HEK293T (cell line): ENCODE measurements at regions not wholly inside any gene's neighbourhood (a gene's known extent, or its start where the extent isn't known, plus 50 kb on each side); places are given as distances from the start of the nearest gene placed in this dataset.

ENCODE experiments used
- CTCF ChIA-PET: fragments of 350-600 bp; formaldehyde crosslinking; extraction: SDS; loops from one replicate; lab custom pipeline; 2021; ENCODE audit warnings: antibody characterized with exemption, inconsistent platforms; lab: Yijun Ruan, JAX
- POLR2A ChIA-PET: fragments of 350-600 bp; formaldehyde crosslinking; extraction: SDS; loops from one replicate; lab custom pipeline; 2020; ENCODE audit warnings: antibody characterized with exemption, inconsistent platforms; lab: Yijun Ruan, JAX
- DNase-seq: peaks from one replicate; pipeline ENCODE4 v3.0.0; 2012; ENCODE audit warnings: mixed read lengths; ENCODE audit errors: extremely low spot score
- ARNT ChIP-seq: fragments of 450-650 bp; IDR thresholded peaks from 2 replicates; pipeline ENCODE4 v1.6.1; 2017; ENCODE audit warnings: mild to moderate bottlenecking
- BHLHE40 ChIP-seq: fragments of 450-650 bp; IDR thresholded peaks from 2 replicates; pipeline ENCODE4 v1.6.1; 2016; ENCODE audit warnings: mild to moderate bottlenecking, moderate library complexity, borderline replicate concordance
- CTBP1 ChIP-seq: fragments of 450-650 bp; IDR thresholded peaks from 2 replicates; pipeline ENCODE4 v1.6.1; 2016; ENCODE audit warnings: borderline replicate concordance
- ELF4 ChIP-seq: fragments of 450-650 bp; IDR thresholded peaks from 2 replicates; pipeline ENCODE4 v1.6.1; 2017; ENCODE audit warnings: antibody characterized with exemption
- FOXA1 ChIP-seq: fragments of 450-650 bp; IDR thresholded peaks from 2 replicates; pipeline ENCODE4 v1.6.1; 2016; ENCODE audit warnings: mild to moderate bottlenecking
- FOXK2 ChIP-seq: fragments of 450-650 bp; IDR thresholded peaks from 2 replicates; pipeline ENCODE4 v1.6.1; 2016; ENCODE audit warnings: mild to moderate bottlenecking
- FOXM1 ChIP-seq: fragments of 450-650 bp; IDR thresholded peaks from 2 replicates; pipeline ENCODE4 v1.6.1; 2017; ENCODE audit warnings: mild to moderate bottlenecking, borderline replicate concordance
- HDGF ChIP-seq: fragments of 450-650 bp; IDR thresholded peaks from 2 replicates; pipeline ENCODE4 v1.6.1; 2017; ENCODE audit warnings: antibody characterized with exemption, borderline replicate concordance
- L3MBTL2 ChIP-seq: fragments of 450-650 bp; conservative IDR thresholded peaks from 2 replicates; pipeline ENCODE4 v1.6.1; 2016; ENCODE audit warnings: mild to moderate bottlenecking
- LEF1 ChIP-seq: fragments of 450-650 bp; IDR thresholded peaks from 2 replicates; pipeline ENCODE4 v1.6.1; 2017; ENCODE audit warnings: mild to moderate bottlenecking, borderline replicate concordance
- NFRKB ChIP-seq: fragments of 450-650 bp; IDR thresholded peaks from 2 replicates; pipeline ENCODE4 v1.6.1; 2016; ENCODE audit warnings: mild to moderate bottlenecking, moderate library complexity
- SP1 ChIP-seq: fragments of 450-650 bp; IDR thresholded peaks from 2 replicates; pipeline ENCODE4 v1.6.1; 2017
- SUZ12 ChIP-seq: fragments of 450-650 bp; IDR thresholded peaks from 2 replicates; pipeline ENCODE4 v1.6.1; 2016; ENCODE audit warnings: mild to moderate bottlenecking
- TARDBP ChIP-seq: fragments of 450-650 bp; IDR thresholded peaks from 2 replicates; pipeline ENCODE4 v1.6.1; 2016
- ZNF384 ChIP-seq: fragments of 450-650 bp; IDR thresholded peaks from 2 replicates; pipeline ENCODE4 v1.6.1; 2016
- TF ChIP-seq, protein P1 (sequence below): fragments of 450-650 bp; IDR thresholded peaks from 2 replicates; pipeline ENCODE4 v1.6.1; 2016

DNA sequence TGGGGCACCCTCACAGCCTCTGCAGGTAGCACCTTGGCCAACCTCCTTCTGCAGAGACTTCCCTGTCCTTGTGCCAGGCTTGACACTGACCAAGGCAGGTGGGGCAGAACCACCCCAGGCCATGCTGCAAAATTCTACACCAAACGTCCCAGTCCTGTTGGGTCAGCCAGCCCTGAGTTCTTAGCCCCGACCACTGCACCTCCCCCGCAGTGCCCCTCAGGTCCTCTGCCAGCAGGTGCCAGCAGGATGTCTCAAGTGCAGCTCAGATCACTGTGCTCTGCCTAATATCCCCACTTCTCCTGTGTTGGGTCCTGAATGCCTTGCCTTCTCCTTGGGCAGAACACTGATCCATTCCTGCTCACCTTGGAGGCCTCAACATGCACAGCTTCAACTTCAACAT, 999.7 kb downstream of the TBC1D22A start:
- CTCF ChIA-PET, result no interaction called here
- TF ChIP-seq FOXA1, result no peak
- no peak for TF ChIP-seq FOXM1
- no peak for TF ChIP-seq L3MBTL2
- no peak for TF ChIP-seq ARNT
- TF ChIP-seq FOXK2, result no peak
- TF ChIP-seq LEF1, result no peak
- no peak for TF ChIP-seq HDGF
- no peak for TF ChIP-seq SUZ12
- no peak for TF ChIP-seq TARDBP
- no peak for TF ChIP-seq ELF4
- no peak for TF ChIP-seq CTBP1
- no peak for TF ChIP-seq SP1
- TF ChIP-seq, protein P1, sequence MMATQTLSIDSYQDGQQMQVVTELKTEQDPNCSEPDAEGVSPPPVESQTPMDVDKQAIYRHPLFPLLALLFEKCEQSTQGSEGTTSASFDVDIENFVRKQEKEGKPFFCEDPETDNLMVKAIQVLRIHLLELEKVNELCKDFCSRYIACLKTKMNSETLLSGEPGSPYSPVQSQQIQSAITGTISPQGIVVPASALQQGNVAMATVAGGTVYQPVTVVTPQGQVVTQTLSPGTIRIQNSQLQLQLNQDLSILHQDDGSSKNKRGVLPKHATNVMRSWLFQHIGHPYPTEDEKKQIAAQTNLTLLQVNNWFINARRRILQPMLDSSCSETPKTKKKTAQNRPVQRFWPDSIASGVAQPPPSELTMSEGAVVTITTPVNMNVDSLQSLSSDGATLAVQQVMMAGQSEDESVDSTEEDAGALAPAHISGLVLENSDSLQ, result no peak
- no peak for TF ChIP-seq ZNF384
- no peak for TF ChIP-seq NFRKB
- no peak for TF ChIP-seq BHLHE40
- no peak for DNase-seq
- POLR2A ChIA-PET, result no interaction called here

DNA sequence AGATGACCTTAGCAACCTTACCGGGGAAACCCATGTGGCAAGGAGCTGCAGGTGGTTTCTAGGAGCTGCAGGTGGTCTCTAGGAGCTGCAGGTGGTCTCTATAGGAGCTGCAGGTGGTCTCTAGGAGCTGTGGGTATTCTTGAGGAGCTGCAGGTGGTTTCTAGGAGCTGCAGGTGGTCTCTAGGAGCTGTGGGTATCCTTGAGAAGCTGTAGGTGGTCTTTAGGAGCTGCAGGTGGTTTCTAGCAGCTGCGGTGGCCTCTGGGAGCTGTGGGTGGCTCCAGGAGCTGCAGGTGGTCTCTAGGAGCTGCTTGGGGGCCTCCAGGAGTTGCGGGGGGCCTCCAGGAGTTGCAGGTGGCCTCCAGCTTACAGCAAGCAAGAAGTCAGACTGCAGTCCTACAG, 997.5 kb downstream of the TBC1D22A start:
- POLR2A ChIA-PET, result no interaction called here
- no peak for DNase-seq
- TF ChIP-seq, protein P1, result no peak
- TF ChIP-seq LEF1, result no peak
- TF ChIP-seq BHLHE40, result no peak
- no peak for TF ChIP-seq NFRKB
- no peak for TF ChIP-seq FOXK2
- TF ChIP-seq HDGF, result no peak
- TF ChIP-seq SUZ12, result no peak
- TF ChIP-seq ARNT, result no peak
- TF ChIP-seq SP1, result no peak
- no peak for TF ChIP-seq FOXM1
- TF ChIP-seq ZNF384, result no peak
- TF ChIP-seq L3MBTL2, result no peak
- no peak for TF ChIP-seq FOXA1
- no peak for TF ChIP-seq TARDBP
- no peak for TF ChIP-seq ELF4
- TF ChIP-seq CTBP1, result no peak
- CTCF ChIA-PET, result no interaction called here

DNA sequence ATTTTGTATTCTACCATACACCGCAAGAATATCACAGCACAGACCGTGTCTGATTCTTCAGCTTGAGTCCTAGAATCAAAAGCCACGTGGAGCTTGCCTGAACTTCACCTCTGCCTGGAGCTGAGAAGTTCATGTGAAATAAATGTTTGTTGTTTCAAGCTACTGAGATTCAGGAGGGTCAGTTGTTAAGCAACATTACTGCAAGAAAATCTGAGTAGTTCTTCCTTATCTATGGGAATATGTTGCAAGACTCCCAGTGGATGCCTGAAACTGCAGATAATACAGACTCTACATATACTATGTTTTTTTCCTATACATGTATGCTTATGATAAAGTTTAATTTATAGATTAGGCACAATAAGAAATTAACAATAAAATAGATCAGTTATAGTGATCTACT, 995.3 kb downstream of the TBC1D22A start:
- DNase-seq, result no peak
- POLR2A ChIA-PET, result no interaction called here
- CTCF ChIA-PET, result no interaction called here
- no peak for TF ChIP-seq FOXA1
- no peak for TF ChIP-seq SP1
- no peak for TF ChIP-seq ELF4
- no peak for TF ChIP-seq LEF1
- TF ChIP-seq FOXM1, result no peak
- TF ChIP-seq TARDBP, result no peak
- no peak for TF ChIP-seq CTBP1
- TF ChIP-seq, protein P1, result no peak
- no peak for TF ChIP-seq SUZ12
- TF ChIP-seq L3MBTL2, result no peak
- TF ChIP-seq HDGF, result no peak
- no peak for TF ChIP-seq ZNF384
- no peak for TF ChIP-seq NFRKB
- TF ChIP-seq BHLHE40, result no peak

DNA sequence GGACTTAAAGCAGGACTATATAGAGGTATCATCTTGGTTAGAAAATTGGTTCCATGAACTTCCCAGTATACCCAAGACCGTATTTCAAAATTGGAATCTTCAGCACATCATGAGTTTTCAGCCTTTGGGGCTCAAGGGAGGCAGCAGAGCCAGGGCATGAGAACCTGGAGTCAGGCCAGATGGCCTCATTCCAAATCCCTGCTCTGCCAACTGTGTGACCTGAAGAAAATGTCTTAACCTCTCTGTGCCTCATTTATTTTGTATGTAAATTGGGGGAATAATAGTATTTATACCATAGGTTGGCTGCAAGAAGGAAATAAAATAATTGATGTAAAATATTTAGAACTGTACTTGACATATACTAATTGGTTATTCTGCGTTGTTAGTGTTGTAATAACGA, 987.6 kb downstream of the TBC1D22A start:
- CTCF ChIA-PET, result no interaction called here
- TF ChIP-seq ELF4, result no peak
- no peak for TF ChIP-seq HDGF
- TF ChIP-seq TARDBP, result no peak
- no peak for TF ChIP-seq FOXA1
- TF ChIP-seq FOXK2, result no peak
- TF ChIP-seq CTBP1, result no peak
- no peak for TF ChIP-seq L3MBTL2
- TF ChIP-seq ZNF384, result no peak
- no peak for TF ChIP-seq BHLHE40
- no peak for TF ChIP-seq LEF1
- TF ChIP-seq FOXM1, result no peak
- no peak for TF ChIP-seq SP1
- TF ChIP-seq ARNT, result no peak
- no peak for TF ChIP-seq SUZ12
- TF ChIP-seq, protein P1, result no peak
- no peak for TF ChIP-seq NFRKB
- POLR2A ChIA-PET, result no interaction called here
- no peak for DNase-seq

DNA sequence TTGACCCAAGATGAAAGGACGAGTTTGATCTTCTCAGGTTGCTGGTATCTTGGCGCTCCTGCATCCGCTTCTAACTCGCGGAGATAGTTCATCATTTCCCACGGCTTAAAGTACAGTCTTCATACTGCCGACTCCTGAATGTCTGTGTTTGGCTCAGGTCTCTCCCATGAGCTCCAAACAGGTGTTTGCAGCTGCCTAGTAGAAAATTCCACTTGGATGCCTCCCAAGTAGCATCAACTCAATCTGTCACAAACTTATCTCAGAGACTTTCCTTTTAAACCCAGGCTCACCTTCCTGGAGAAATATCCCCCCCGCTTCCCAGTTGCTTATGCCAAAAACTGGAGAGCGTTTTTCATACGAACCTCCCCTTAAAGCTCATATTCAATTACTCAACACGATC, 986.5 kb downstream of the TBC1D22A start:
- POLR2A ChIA-PET, result no interaction called here
- CTCF ChIA-PET, result no interaction called here
- DNase-seq, result no peak
- no peak for TF ChIP-seq BHLHE40
- TF ChIP-seq CTBP1, result no peak
- no peak for TF ChIP-seq L3MBTL2
- no peak for TF ChIP-seq FOXM1
- no peak for TF ChIP-seq ZNF384
- no peak for TF ChIP-seq ARNT
- no peak for TF ChIP-seq FOXA1
- TF ChIP-seq NFRKB, result no peak
- TF ChIP-seq HDGF, result no peak
- TF ChIP-seq LEF1, result no peak
- no peak for TF ChIP-seq SUZ12
- no peak for TF ChIP-seq ELF4
- no peak for TF ChIP-seq SP1
- TF ChIP-seq, protein P1, result no peak
